A549 (cell line): ENCODE measurements at regions not wholly inside any gene's neighbourhood (a gene's known extent, or its start where the extent isn't known, plus 50 kb on each side); places are given as distances from the start of the nearest gene placed in this dataset.

Experiments
- ATAC-seq, 2 experiments: fragments of 200-7000 bp in 1 of 2; fragments of >200 bp in 1 of 2; cut with Nextera tagmentation in 1 of 2; cut with Tn5 transposase in 1 of 2; 3 replicates each; pipeline versions ENCODE4 v1.8.0 to v1.9.1; 2018 to 2020; ENCODE audit warnings: mild to moderate bottlenecking in 1 of 2, moderate library complexity in 1 of 2
- CTCF ChIA-PET: fragments of 300-600 bp; sonication (Branson Sonifier 250); formaldehyde crosslinking; extraction: SDS; loops from one replicate; lab custom pipeline; 2021; ENCODE audit warnings: antibody characterized with exemption, inconsistent platforms; lab: Yijun Ruan, JAX
- POLR2A ChIA-PET: fragments of 350-600 bp; formaldehyde crosslinking; extraction: SDS; loops from one replicate; lab custom pipeline; 2021; ENCODE audit warnings: antibody characterized with exemption, inconsistent platforms; lab: Yijun Ruan, JAX
- DNase-seq, 2 experiments: peaks; one replicate each; pipeline versions ENCODE4 v3.0.0 to v3.0.0-alpha.2; 2011 to 2016; ENCODE audit warnings: low read depth in 1 of 2, low spot score in 1 of 2
- FAIRE-seq: peaks from 2 replicates; lab custom pipeline; 2011; peaks lifted over from hg19 to GRCh38; lab: Jason Lieb, UNC
- H3K27ac ChIP-seq, 2 experiments: fragments of >200 bp; sonication (Bioruptor Twin); formaldehyde crosslinking; 3 replicates each; pipeline ENCODE4 v1.5.1; 2016 to 2017
- H3K4me1 ChIP-seq: fragments of >200 bp; sonication (Bioruptor Twin); formaldehyde crosslinking; 3 replicates; pipeline ENCODE4 v1.6.1; 2016
- H3K4me2 ChIP-seq: fragments of >200 bp; sonication (Bioruptor Twin); formaldehyde crosslinking; 3 replicates; pipeline ENCODE4 v1.6.1; 2016
- H3K4me3 ChIP-seq: fragments of >200 bp; sonication (Bioruptor Twin); formaldehyde crosslinking; 3 replicates; pipeline ENCODE4 v1.5.1; 2016
- H3K9me3 ChIP-seq: fragments of >200 bp; sonication (Bioruptor Twin); formaldehyde crosslinking; 3 replicates; pipeline ENCODE4 v1.6.1; 2016
- BHLHE40 ChIP-seq: IDR thresholded peaks from 2 replicates; pipeline ENCODE4 v1.6.1; 2012; ENCODE audit warnings: low read depth, low read length, inconsistent platforms
- CHD2 ChIP-seq: fragments of 150-350 bp; IDR thresholded peaks from 2 replicates; pipeline ENCODE4 v1.6.1; 2014; ENCODE audit warnings: low read length; ENCODE audit not compliant: partially characterized antibody
- CHD4 ChIP-seq: fragments of 200-600 bp; sonication (generic); IDR thresholded peaks from 2 replicates; pipeline ENCODE4 v1.6.1; 2016; ENCODE audit warnings: antibody characterized with exemption, mild to moderate bottlenecking, borderline replicate concordance
- EHF ChIP-seq: fragments of 250-450 bp; sonication (Bioruptor Pico); IDR thresholded peaks from 2 replicates; pipeline ENCODE4 v1.5.0; 2020; ENCODE audit warnings: mild to moderate bottlenecking
- EHMT2 ChIP-seq: fragments of 200-600 bp; sonication (generic); IDR thresholded peaks from 2 replicates; pipeline ENCODE4 v1.6.1; 2016; ENCODE audit warnings: antibody characterized with exemption, low read depth, mild to moderate bottlenecking, moderate library complexity
- EP300 ChIP-seq, 2 experiments: fragments of >200 bp; sonication (Bioruptor Twin); formaldehyde crosslinking; IDR thresholded peaks; 2 replicates in 1 of 2; 3 replicates in 1 of 2; pipeline ENCODE4 v1.6.1; 2016 to 2017
- ESRRA ChIP-seq: fragments of 150-350 bp; IDR thresholded peaks from 2 replicates; pipeline ENCODE4 v1.6.1; 2014; ENCODE audit warnings: mild to moderate bottlenecking, low read length, borderline replicate concordance
- GATA3 ChIP-seq: IDR thresholded peaks from 2 replicates; pipeline ENCODE4 v1.6.1; 2012; ENCODE audit warnings: borderline replicate concordance
- HEYL ChIP-seq: fragments of 250-450 bp; sonication (Bioruptor Pico); IDR thresholded peaks from 2 replicates; pipeline ENCODE4 v1.8.0; 2021; ENCODE audit warnings: mild to moderate bottlenecking, moderate library complexity
- HOXA7 ChIP-seq: fragments of 250-450 bp; sonication (Bioruptor Pico); IDR thresholded peaks from 2 replicates; pipeline ENCODE4 v1.5.0; 2020; ENCODE audit warnings: mild to moderate bottlenecking, moderate library complexity
- HOXB5 ChIP-seq: fragments of 250-450 bp; sonication (Bioruptor Pico); IDR thresholded peaks from 2 replicates; pipeline ENCODE4 v1.5.0; 2020; ENCODE audit warnings: mild to moderate bottlenecking, moderate library complexity
- KDM5A ChIP-seq: fragments of 200-600 bp; sonication (generic); IDR thresholded peaks from 2 replicates; pipeline ENCODE4 v1.6.1; 2016; ENCODE audit warnings: antibody characterized with exemption, mild to moderate bottlenecking
- MYC ChIP-seq: IDR thresholded peaks from 2 replicates; pipeline ENCODE4 v1.6.1; 2012; ENCODE audit warnings: mild to moderate bottlenecking, inconsistent platforms, low read length, improper control_type of control experiment, borderline replicate concordance
- NFE2L2 ChIP-seq: fragments of 150-350 bp; conservative IDR thresholded peaks from 2 replicates; pipeline ENCODE4 v1.6.1; 2014; ENCODE audit warnings: low read length
- NPAS2 ChIP-seq: fragments of 250-450 bp; sonication (Bioruptor Pico); IDR thresholded peaks from 2 replicates; pipeline ENCODE4 v1.8.0; 2022; ENCODE audit warnings: mild to moderate bottlenecking, moderate library complexity, borderline replicate concordance
- PHF8 ChIP-seq: fragments of 200-600 bp; sonication (generic); IDR thresholded peaks from 2 replicates; pipeline ENCODE4 v1.6.1; 2016; ENCODE audit warnings: low read depth, mild to moderate bottlenecking, antibody characterized with exemption, moderate library complexity, borderline replicate concordance
- RAD21 ChIP-seq, 2 experiments: fragments of >200 bp in 1 of 2; sonication (Bioruptor Twin) in 1 of 2; formaldehyde crosslinking in 1 of 2; IDR thresholded peaks in 1 of 2; conservative IDR thresholded peaks in 1 of 2; 2 replicates in 1 of 2; 3 replicates in 1 of 2; pipeline ENCODE4 v1.6.1; 2012 to 2018; ENCODE audit warnings: inconsistent platforms in 1 of 2
- RARB ChIP-seq: fragments of 250-450 bp; sonication (Bioruptor Pico); IDR thresholded peaks from 2 replicates; pipeline ENCODE4 v1.8.0; 2021; ENCODE audit warnings: mild to moderate bottlenecking, moderate library complexity
- RFX5 ChIP-seq: fragments of 450-650 bp; IDR thresholded peaks from 2 replicates; pipeline ENCODE4 v1.7.1; 2014; ENCODE audit warnings: antibody characterized with exemption, mild to moderate bottlenecking, moderate library complexity
- TFCP2L1 ChIP-seq: fragments of 250-450 bp; sonication (Bioruptor Pico); IDR thresholded peaks from 2 replicates; pipeline ENCODE4 v1.5.0; 2021; ENCODE audit warnings: mild to moderate bottlenecking
- TP53 ChIP-seq: fragments of 250-450 bp; sonication (Bioruptor Pico); IDR thresholded peaks from 2 replicates; pipeline ENCODE4 v1.5.0; 2021; ENCODE audit warnings: mild to moderate bottlenecking, moderate library complexity
- ZSCAN20 ChIP-seq: fragments of 250-450 bp; sonication (Bioruptor Pico); IDR thresholded peaks from 2 replicates; pipeline ENCODE4 v1.8.0; 2022; ENCODE audit warnings: mild to moderate bottlenecking, moderate library complexity
- WGBS: methylation state at CpG from one replicate; pipeline ENCODE4 v1.1.6; 2017; ENCODE audit errors: missing lambda C conversion rate; 5-methylcytosine and 5-hydroxymethylcytosine counted together
- TF ChIP-seq, protein P1 (sequence below): fragments of >200 bp; sonication (Bioruptor Twin); formaldehyde crosslinking; IDR thresholded peaks from 3 replicates; pipeline ENCODE4 v1.6.1; 2016
- TF ChIP-seq, protein P2 (sequence below): fragments of 200-600 bp; sonication (generic); IDR thresholded peaks from 2 replicates; pipeline ENCODE4 v1.6.1; 2016; ENCODE audit warnings: antibody characterized with exemption, mild to moderate bottlenecking, moderate library complexity
- TF ChIP-seq, protein P3 (sequence below): fragments of >200 bp; sonication (Bioruptor Twin); formaldehyde crosslinking; IDR thresholded peaks from 2 replicates; pipeline ENCODE4 v1.6.1; 2016
- TF ChIP-seq, protein P4 (sequence below): IDR thresholded peaks from 2 replicates; pipeline ENCODE4 v1.6.1; 2012; ENCODE audit warnings: low read depth, borderline replicate concordance

DNA sequence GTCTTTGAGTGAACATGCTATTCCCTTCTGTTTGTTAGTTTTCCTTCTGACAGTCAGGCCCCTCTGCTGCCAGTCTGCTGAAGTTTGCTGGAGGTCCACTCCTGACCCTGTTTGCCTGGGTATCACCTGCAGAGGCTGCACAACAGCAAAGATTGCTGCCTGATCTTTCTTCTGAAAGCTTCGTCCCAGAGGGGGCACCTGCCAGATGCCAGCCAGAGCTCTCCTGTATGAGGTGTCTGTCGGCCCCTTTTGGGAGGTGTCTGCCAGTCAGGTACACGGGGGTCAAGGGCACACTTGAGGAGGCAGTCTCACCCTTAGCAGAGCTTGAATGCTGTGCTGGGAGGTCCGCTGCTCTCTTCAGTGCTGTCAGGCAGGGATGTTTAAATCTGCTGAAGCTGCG, 456.9 kb upstream of the HTR2C start:
- DNase-seq = no peak
- WGBS = no CpG with 5 or more reads among the region's 5 CpGs
- Histone ChIP-seq H3K4me2 (no peak overlapping the region), H3K4me1 (no peaks in the 10 kb centered on the region), H3K9me3 (no peaks in the 10 kb centered on the region), H3K27ac (no peak overlapping the region), H3K4me3 (no peak overlapping the region)
- FAIRE-seq = no peak
- ChIA-PET CTCF (no interaction called here), POLR2A (no interaction called here)
- TF ChIP-seq MYC (no peak), EP300 (IDR thresholded peaks at IDR 0.05) (no peak), TP53 (no peak), TFCP2L1 (CRISPR knock-in tag) (no peak)
- ATAC-seq = no peak

DNA sequence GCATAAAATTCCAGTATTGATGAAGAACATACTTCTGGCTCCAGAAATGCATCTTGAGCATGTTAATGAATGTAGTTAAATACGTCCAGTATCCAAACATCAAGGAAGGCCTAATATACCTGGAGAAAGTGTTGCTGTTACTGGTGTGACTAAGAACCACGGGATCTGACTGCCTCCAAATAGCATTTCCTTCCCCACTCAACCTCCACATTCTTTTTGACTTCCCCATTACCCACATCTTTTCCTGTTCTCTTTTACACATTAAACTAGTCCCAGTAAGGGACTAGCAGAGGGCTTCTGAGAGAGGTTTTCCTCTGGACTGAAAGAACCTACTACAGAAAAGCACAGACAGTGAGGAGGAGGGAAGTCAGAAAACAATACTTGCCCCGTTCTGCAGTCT, 482.8 kb upstream of the HTR2C start:
- no peak for FAIRE-seq
- Histone ChIP-seq H3K4me2 (no peak overlapping the region), H3K4me3 (no peak overlapping the region), H3K9me3 (no peaks in the 10 kb centered on the region), H3K27ac (no peak overlapping the region), H3K4me1 (no peaks in the 10 kb centered on the region)
- DNase-seq = no peak
- CTCF ChIA-PET = interaction anchor here (0.8 kb wide), 1 partner anchor 17 kb away, joined by 3 read pairs; no protein-coding TSS in a partner anchor
- no peak for ATAC-seq
- TF ChIP-seq, protein P1, sequence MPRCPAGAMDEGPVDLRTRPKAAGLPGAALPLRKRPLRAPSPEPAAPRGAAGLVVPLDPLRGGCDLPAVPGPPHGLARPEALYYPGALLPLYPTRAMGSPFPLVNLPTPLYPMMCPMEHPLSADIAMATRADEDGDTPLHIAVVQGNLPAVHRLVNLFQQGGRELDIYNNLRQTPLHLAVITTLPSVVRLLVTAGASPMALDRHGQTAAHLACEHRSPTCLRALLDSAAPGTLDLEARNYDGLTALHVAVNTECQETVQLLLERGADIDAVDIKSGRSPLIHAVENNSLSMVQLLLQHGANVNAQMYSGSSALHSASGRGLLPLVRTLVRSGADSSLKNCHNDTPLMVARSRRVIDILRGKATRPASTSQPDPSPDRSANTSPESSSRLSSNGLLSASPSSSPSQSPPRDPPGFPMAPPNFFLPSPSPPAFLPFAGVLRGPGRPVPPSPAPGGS = no peak
- no peak for TF ChIP-seq EHMT2
- no peak for TF ChIP-seq RAD21 (conservative IDR thresholded peaks at IDR 0.05 in 1 of 2, IDR thresholded peaks at IDR 0.05 in 1 of 2)
- TF ChIP-seq NFE2L2 = no peak
- no peak for TF ChIP-seq CHD4
- no peak for TF ChIP-seq RFX5
- no peak for TF ChIP-seq BHLHE40
- no peak for TF ChIP-seq EHF (CRISPR knock-in tag)
- TF ChIP-seq CHD2 = no peak
- no peak for TF ChIP-seq HEYL
- no peak for TF ChIP-seq KDM5A
- TF ChIP-seq HOXA7 (CRISPR knock-in tag) = no peak
- TF ChIP-seq TP53 = no peak
- no peak for TF ChIP-seq NPAS2 (CRISPR knock-in tag)
- no peak for TF ChIP-seq ZSCAN20 (CRISPR knock-in tag)
- no peak for TF ChIP-seq PHF8
- no peak for TF ChIP-seq MYC
- POLR2A ChIA-PET = no interaction called here
- 16% methylated on average over 3 of the region's 3 CpGs for WGBS

DNA sequence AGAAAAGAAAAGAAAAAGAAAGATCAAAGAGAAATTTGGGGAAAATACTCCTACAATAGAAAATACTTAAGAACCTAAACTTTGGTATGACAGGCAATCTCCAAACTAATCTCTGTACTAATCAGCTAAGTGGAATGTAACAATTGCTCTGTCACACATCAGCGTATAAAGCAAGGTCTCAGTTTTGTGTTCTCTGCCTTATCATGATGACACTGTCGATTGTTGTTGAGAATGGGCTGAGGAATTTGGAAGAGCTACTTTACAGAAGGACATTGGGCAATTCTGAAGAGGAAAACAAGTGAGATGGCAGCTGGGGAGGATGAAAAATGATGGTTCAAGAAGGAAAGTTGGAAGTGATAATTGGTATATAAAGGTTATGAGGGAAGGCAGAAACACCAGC, 486.0 kb upstream of the HTR2C start:
- no peak overlapping the region for H3K4me3 ChIP-seq
- FAIRE-seq = peak; percentile 32
- WGBS = 26% methylated on average over 2 of the region's 2 CpGs
- ATAC-seq = no peak
- H3K4me1 ChIP-seq = no peaks in the 10 kb centered on the region
- H3K27ac ChIP-seq = no peak overlapping the region
- ChIA-PET POLR2A (no interaction called here), CTCF (no interaction called here)
- TF ChIP-seq ESRRA (no peak), EP300 (IDR thresholded peaks at IDR 0.05) (no peak)
- no peaks in the 10 kb centered on the region for H3K9me3 ChIP-seq
- no peak overlapping the region for H3K4me2 ChIP-seq
- no peak for DNase-seq

DNA sequence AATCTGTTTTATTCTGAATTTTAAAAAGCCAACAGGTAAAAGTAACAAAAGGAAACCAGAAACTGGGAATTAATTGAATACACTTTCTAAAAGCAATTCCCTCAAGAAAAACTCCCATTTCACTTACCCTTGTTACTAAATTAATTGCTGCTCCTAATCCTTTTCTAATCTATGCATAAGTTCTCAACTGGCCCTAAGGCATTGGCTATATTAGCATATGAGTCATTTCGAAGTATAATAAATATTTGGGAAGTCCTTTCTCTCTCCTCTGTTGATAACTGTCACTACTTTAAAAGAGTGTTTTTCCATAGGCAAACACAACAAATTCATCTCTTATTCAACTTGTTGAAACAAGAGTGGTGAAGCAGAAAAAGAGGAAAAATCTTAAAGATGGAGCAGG, 486.5 kb upstream of the HTR2C start:
- H3K4me2 ChIP-seq = no peak overlapping the region
- no peak overlapping the region for H3K27ac ChIP-seq
- ATAC-seq (no peak), FAIRE-seq (no peak), DNase-seq (no peak)
- no peaks in the 10 kb centered on the region for H3K4me1 ChIP-seq
- WGBS = 0% methylated on average over 1 of the region's 1 CpG
- POLR2A ChIA-PET = no interaction called here
- H3K9me3 ChIP-seq = no peaks in the 10 kb centered on the region
- CTCF ChIA-PET = no interaction called here
- H3K4me3 ChIP-seq = no peak overlapping the region
- TF ChIP-seq, protein P1 = no peak
- TF ChIP-seq, protein P2, sequence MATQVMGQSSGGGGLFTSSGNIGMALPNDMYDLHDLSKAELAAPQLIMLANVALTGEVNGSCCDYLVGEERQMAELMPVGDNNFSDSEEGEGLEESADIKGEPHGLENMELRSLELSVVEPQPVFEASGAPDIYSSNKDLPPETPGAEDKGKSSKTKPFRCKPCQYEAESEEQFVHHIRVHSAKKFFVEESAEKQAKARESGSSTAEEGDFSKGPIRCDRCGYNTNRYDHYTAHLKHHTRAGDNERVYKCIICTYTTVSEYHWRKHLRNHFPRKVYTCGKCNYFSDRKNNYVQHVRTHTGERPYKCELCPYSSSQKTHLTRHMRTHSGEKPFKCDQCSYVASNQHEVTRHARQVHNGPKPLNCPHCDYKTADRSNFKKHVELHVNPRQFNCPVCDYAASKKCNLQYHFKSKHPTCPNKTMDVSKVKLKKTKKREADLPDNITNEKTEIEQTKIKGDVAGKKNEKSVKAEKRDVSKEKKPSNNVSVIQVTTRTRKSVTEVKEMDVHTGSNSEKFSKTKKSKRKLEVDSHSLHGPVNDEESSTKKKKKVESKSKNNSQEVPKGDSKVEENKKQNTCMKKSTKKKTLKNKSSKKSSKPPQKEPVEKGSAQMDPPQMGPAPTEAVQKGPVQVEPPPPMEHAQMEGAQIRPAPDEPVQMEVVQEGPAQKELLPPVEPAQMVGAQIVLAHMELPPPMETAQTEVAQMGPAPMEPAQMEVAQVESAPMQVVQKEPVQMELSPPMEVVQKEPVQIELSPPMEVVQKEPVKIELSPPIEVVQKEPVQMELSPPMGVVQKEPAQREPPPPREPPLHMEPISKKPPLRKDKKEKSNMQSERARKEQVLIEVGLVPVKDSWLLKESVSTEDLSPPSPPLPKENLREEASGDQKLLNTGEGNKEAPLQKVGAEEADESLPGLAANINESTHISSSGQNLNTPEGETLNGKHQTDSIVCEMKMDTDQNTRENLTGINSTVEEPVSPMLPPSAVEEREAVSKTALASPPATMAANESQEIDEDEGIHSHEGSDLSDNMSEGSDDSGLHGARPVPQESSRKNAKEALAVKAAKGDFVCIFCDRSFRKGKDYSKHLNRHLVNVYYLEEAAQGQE = no peak
- TF ChIP-seq HOXB5 (no peak), GATA3 (no peak), TFCP2L1 (CRISPR knock-in tag) (no peak), RARB (CRISPR knock-in tag) (no peak), ZSCAN20 (CRISPR knock-in tag) (no peak), RFX5 (no peak)
- TF ChIP-seq, protein P3, sequence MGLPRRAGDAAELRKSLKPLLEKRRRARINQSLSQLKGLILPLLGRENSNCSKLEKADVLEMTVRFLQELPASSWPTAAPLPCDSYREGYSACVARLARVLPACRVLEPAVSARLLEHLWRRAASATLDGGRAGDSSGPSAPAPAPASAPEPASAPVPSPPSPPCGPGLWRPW = no peak
- TF ChIP-seq, protein P4, sequence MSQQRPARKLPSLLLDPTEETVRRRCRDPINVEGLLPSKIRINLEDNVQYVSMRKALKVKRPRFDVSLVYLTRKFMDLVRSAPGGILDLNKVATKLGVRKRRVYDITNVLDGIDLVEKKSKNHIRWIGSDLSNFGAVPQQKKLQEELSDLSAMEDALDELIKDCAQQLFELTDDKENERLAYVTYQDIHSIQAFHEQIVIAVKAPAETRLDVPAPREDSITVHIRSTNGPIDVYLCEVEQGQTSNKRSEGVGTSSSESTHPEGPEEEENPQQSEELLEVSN = no peak
